ENCODE measurements at regions not wholly inside any gene's neighbourhood (a gene's known extent, or its start where the extent isn't known, plus 50 kb on each side); places are given as distances from the start of the nearest gene placed in this dataset.
A peak's percentile ranks its signal among the peaks of the same experiment; 100 is the strongest.

- no peak for DNase-seq
Measured at GRCh38 chr20:17856837-17857605, 111.6 kb downstream of the SNX5 start.

GRCh38 chr20:17856024-17856564, 112.5 kb downstream of the SNX5 start:
- DNase-seq = no peak

- DNase-seq = no peak
Measured at GRCh38 chr20:17854307-17854903, 114.2 kb downstream of the SNX5 start.

- no peak for DNase-seq
Measured at GRCh38 chr20:17852323-17852722, 116.3 kb downstream of the SNX5 start.

- no peak for DNase-seq
Measured at GRCh38 chr20:17850684-17851026, 117.9 kb downstream of the SNX5 start.

- DNase-seq = no peak
Measured at GRCh38 chr20:17849901-17850683, 118.5 kb downstream of the SNX5 start.

GRCh38 chr20:17849138-17849900, 119.3 kb downstream of the SNX5 start:
- no peak for DNase-seq

GRCh38 chr20:17848249-17849048, 120.1 kb downstream of the SNX5 start:
- DNase-seq = no peak

- no peak for DNase-seq
Measured at GRCh38 chr20:17845701-17846475, 122.7 kb downstream of the SNX5 start.

GRCh38 chr20:17844549-17845298, 123.9 kb downstream of the SNX5 start:
- no peak for DNase-seq

- DNase-seq = no peak
Measured at GRCh38 chr20:17844133-17844429, 124.5 kb downstream of the SNX5 start.

- peak; percentile 8 for DNase-seq
Measured at GRCh38 chr20:17843246-17844132, 125.1 kb downstream of the SNX5 start.

GRCh38 chr20:17841751-17842215, 126.8 kb downstream of the SNX5 start:
- DNase-seq = no peak

GRCh38 chr20:17840423-17840822, 128.2 kb downstream of the SNX5 start:
- no peak for DNase-seq

GRCh38 chr20:17838921-17839320, 129.7 kb downstream of the SNX5 start:
- DNase-seq = no peak

- no peak for DNase-seq
Measured at GRCh38 chr20:17837179-17837578, 131.4 kb downstream of the SNX5 start.

GRCh38 chr20:17836303-17836861, 132.2 kb downstream of the SNX5 start:
- DNase-seq = no peak

GRCh38 chr20:17835934-17836300, 132.7 kb downstream of the SNX5 start:
- no peak for DNase-seq

GRCh38 chr20:17835240-17835933, 133.2 kb downstream of the SNX5 start:
- no peak for DNase-seq

All from stimulated activated CD4-positive, alpha-beta T cell treated with anti-CD3 and anti-CD28 coated beads, Interleukin-1b, Interleukin-23, amount 100 ng/mL, for 48 hours (primary cell).